DOHH2 (cell line): ENCODE measurements at regions not wholly inside any gene's neighbourhood (a gene's known extent, or its start where the extent isn't known, plus 50 kb on each side); places are given as distances from the start of the nearest gene placed in this dataset.

Experiments
- H3F3A ChIP-seq: fragments of 200-600 bp; sonication (generic), shearing (Covaris generic); 2 replicates; pipeline ENCODE4 v1.6.0; 2016; ENCODE audit warnings: antibody characterized with exemption, mild to moderate bottlenecking; ENCODE audit not compliant: control insufficient read depth, insufficient read depth
- H3K27ac ChIP-seq: fragments of 200-600 bp; sonication (generic); 2 replicates; pipeline ENCODE4 v1.5.1; 2014; ENCODE audit warnings: low read depth, mild to moderate bottlenecking, low read length, moderate library complexity
- H3K27me3 ChIP-seq: fragments of 200-600 bp; sonication (generic); 2 replicates; pipeline ENCODE4 v1.6.1; 2014; ENCODE audit warnings: mild to moderate bottlenecking, low read length, mixed read lengths; ENCODE audit not compliant: control insufficient read depth
- H3K36me3 ChIP-seq: fragments of 200-600 bp; sonication (generic); 2 replicates; pipeline ENCODE4 v1.6.1; 2014; ENCODE audit warnings: mild to moderate bottlenecking, low read length, moderate library complexity, mixed read lengths; ENCODE audit not compliant: control insufficient read depth
- H3K4me1 ChIP-seq: fragments of 200-600 bp; sonication (generic); 2 replicates; pipeline ENCODE4 v1.6.1; 2014; ENCODE audit warnings: mild to moderate bottlenecking, low read length, mixed read lengths; ENCODE audit not compliant: control insufficient read depth
- H3K4me2 ChIP-seq: fragments of 200-600 bp; sonication (generic); 2 replicates; pipeline ENCODE4 v1.6.0; 2014; ENCODE audit warnings: mild to moderate bottlenecking, low read length, moderate library complexity
- H3K4me3 ChIP-seq: fragments of 200-600 bp; sonication (generic); 2 replicates; pipeline ENCODE4 v1.5.1; 2014; ENCODE audit warnings: mild to moderate bottlenecking, low read length, mixed read lengths
- H3K79me2 ChIP-seq: fragments of 200-600 bp; sonication (generic); 2 replicates; pipeline ENCODE4 v1.6.1; 2014; ENCODE audit warnings: mild to moderate bottlenecking, low read length, mixed read lengths; ENCODE audit not compliant: control insufficient read depth
- H3K9me2 ChIP-seq: fragments of 200-600 bp; sonication (generic); replicated peaks from 2 replicates; pipeline ENCODE4 v1.6.1; 2014; ENCODE audit warnings: mild to moderate bottlenecking, low read length, mixed read lengths; ENCODE audit not compliant: control insufficient read depth
- H3K9me3 ChIP-seq: fragments of 200-600 bp; sonication (generic); 2 replicates; pipeline ENCODE4 v1.6.1; 2014; ENCODE audit warnings: antibody characterized with exemption, low read length, mixed read lengths; ENCODE audit not compliant: control insufficient read depth, insufficient read depth
- H4K20me1 ChIP-seq: fragments of 200-600 bp; sonication (generic); 2 replicates; pipeline ENCODE4 v1.6.0; 2014; ENCODE audit warnings: low read depth, mild to moderate bottlenecking, antibody characterized with exemption, low read length, moderate library complexity; ENCODE audit not compliant: control insufficient read depth, insufficient read depth
- CTCF ChIP-seq: fragments of 200-600 bp; sonication (generic); IDR thresholded peaks from one replicate; pipeline ENCODE4 v1.5.1; 2014; ENCODE audit warnings: antibody characterized with exemption, mild to moderate bottlenecking, low read depth, low read length; ENCODE audit not compliant: poor library complexity, severe bottlenecking
- EZH2phosphoT487 ChIP-seq: fragments of 200-600 bp; sonication (generic); IDR thresholded peaks from 2 replicates; pipeline ENCODE4 v1.6.1; 2017; ENCODE audit warnings: borderline replicate concordance, mild to moderate bottlenecking, antibody characterized with exemption, low read length, moderate library complexity, mixed read lengths

GRCh38 chr5:168075387-168075786 lies 216.1 kb upstream of the WWC1 start:
- H3K27me3 ChIP-seq: no peaks in the 10 kb centered on the region
- H3K27ac ChIP-seq: no peak overlapping the region
- TF ChIP-seq EZH2phosphoT487 (no peak), CTCF (no peak)
- no peaks in the 10 kb centered on the region for H3K9me3 ChIP-seq
- no peaks in the 10 kb centered on the region for H3K36me3 ChIP-seq
- no peak overlapping the region for H3K4me2 ChIP-seq
- no peak overlapping the region for H3K4me3 ChIP-seq
- no peaks in the 10 kb centered on the region for H3F3A ChIP-seq
- H3K4me1 ChIP-seq: no peaks in the 10 kb centered on the region
- no peaks in the 10 kb centered on the region for H4K20me1 ChIP-seq
- no peaks in the 10 kb centered on the region for H3K79me2 ChIP-seq
- no peaks in the 10 kb centered on the region for H3K9me2 ChIP-seq

DNA sequence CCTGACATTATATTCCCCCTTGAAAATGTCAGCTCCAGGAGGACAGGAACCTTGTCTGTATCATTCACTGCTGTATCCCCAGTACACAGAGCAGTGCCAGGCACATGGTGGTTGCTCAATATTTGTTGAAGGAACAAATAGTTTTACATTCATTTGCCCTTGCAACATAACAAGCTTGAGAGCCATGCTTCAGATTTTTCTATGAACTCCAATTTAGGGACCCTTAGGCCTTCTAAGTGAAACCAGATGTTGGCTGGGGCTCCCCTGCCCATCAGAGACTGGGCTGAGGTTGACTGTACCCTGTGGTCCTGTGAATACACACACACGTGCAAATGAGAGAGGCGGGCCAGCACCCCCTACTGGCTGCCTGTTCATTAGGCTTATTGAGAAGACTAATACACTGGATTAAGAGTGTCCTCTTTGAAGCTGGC lies 214.9 kb upstream of the WWC1 start:
- Histone ChIP-seq H3K79me2 (no peaks in the 10 kb centered on the region), H3K9me3 (no peaks in the 10 kb centered on the region), H3K4me1 (no peaks in the 10 kb centered on the region), H3K27ac (no peak overlapping the region), H3K9me2 (no peaks in the 10 kb centered on the region), H4K20me1 (no peaks in the 10 kb centered on the region), H3F3A (no peaks in the 10 kb centered on the region), H3K36me3 (no peaks in the 10 kb centered on the region), H3K4me3 (no peak overlapping the region), H3K4me2 (no peak overlapping the region), H3K27me3 (no peaks in the 10 kb centered on the region)
- TF ChIP-seq CTCF: peak; percentile 65
- no peak for TF ChIP-seq EZH2phosphoT487

DNA sequence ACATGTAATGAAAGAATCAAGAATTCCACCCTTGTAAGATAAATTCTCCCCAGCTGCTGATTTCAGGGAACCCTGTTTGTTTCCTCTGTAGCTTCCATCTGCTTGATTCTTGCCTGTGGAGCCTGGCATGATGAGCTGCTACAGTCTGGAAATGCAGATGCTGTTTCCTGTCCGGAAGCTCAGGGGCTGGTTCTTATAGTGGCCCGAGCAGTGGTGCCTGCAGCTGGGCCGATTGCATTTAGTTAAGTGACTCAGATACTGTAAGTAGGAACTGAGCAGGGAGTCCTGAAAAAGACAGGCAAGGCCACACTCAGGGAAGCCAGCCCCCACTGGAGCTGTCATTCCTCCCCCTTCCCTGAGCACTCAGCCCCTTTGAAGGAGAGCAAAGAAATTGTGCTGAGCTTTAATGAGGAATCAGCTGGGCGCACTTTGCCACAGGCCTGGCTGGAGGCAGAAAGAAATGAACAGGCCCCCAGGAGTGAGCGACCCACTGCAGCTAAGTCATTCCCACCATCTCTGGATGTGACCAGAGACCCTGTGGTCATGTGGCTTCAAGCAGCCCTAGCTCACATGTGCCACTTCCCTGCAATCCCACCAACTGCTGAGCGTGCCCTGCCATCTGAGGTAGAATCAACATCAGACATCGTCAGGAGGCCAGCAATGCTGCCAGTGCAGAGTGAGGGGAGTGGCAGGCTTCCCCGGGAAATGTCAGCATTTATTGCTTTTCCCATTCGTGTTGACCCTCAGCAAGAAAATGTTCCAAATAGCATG lies 206.0 kb upstream of the WWC1 start:
- Histone ChIP-seq H3K36me3 (no peaks in the 10 kb centered on the region), H3K4me1 (no peaks in the 10 kb centered on the region), H3K4me3 (no peak overlapping the region), H3K9me2 (no peaks in the 10 kb centered on the region), H3K27me3 (no peaks in the 10 kb centered on the region), H3K4me2 (no peak overlapping the region), H3F3A (no peaks in the 10 kb centered on the region), H4K20me1 (no peaks in the 10 kb centered on the region), H3K27ac (no peak overlapping the region), H3K79me2 (no peaks in the 10 kb centered on the region), H3K9me3 (no peaks in the 10 kb centered on the region)
- no peak for TF ChIP-seq EZH2phosphoT487
- TF ChIP-seq CTCF: no peak
